IPS-15b (cell line): ENCODE measurements at regions not wholly inside any gene's neighbourhood (a gene's known extent, or its start where the extent isn't known, plus 50 kb on each side); places are given as distances from the start of the nearest gene placed in this dataset.

Experiments
- H3K27me3 ChIP-seq: one replicate; pipeline ENCODE4 v1.6.1; 2013; ENCODE audit warnings: low read length; ENCODE audit not compliant: control insufficient read depth, insufficient read depth
- H3K36me3 ChIP-seq: one replicate; pipeline ENCODE4 v1.6.1; 2013; ENCODE audit warnings: low read length; ENCODE audit not compliant: control insufficient read depth, insufficient read depth
- H3K4me1 ChIP-seq: one replicate; pipeline ENCODE4 v1.6.1; 2013; ENCODE audit warnings: mild to moderate bottlenecking, low read length; ENCODE audit not compliant: control insufficient read depth, insufficient read depth
- H3K4me3 ChIP-seq: one replicate; pipeline ENCODE4 v1.5.1; 2013; ENCODE audit warnings: low read depth, low read length
- H3K9ac ChIP-seq: one replicate; pipeline ENCODE4 v1.6.1; 2013; ENCODE audit warnings: low read depth, mild to moderate bottlenecking, low read length
- H3K9me3 ChIP-seq: one replicate; pipeline ENCODE4 v1.6.1; 2013; ENCODE audit warnings: mild to moderate bottlenecking, low read length; ENCODE audit not compliant: control insufficient read depth, insufficient read depth

DNA sequence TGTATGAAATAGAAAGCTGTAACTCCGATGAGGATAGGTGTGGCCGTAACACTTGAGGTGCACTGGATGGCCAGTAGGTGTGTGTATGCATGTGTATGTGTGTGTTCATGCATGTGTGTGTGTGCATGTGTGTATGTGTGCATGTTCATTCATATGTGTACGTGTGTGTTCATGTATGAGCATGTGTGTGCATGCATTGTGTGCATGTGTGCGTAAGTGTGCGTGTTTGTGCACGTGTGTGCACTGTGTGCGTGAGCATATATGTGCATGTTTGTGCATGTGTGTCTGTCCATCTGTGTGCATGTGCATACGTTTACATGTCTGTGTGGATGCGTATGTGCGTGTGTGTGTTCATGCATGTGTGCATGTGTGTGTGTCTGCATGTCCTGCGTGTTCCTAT, 145.5 kb downstream of the C16orf95 start:
- no peaks in the 10 kb centered on the region for H3K27me3 ChIP-seq
- no peaks in the 10 kb centered on the region for H3K9me3 ChIP-seq
- no peak overlapping the region for H3K4me3 ChIP-seq
- no peaks in the 10 kb centered on the region for H3K4me1 ChIP-seq
- H3K36me3 ChIP-seq: no peaks in the 10 kb centered on the region
- H3K9ac ChIP-seq: no peak overlapping the region

DNA sequence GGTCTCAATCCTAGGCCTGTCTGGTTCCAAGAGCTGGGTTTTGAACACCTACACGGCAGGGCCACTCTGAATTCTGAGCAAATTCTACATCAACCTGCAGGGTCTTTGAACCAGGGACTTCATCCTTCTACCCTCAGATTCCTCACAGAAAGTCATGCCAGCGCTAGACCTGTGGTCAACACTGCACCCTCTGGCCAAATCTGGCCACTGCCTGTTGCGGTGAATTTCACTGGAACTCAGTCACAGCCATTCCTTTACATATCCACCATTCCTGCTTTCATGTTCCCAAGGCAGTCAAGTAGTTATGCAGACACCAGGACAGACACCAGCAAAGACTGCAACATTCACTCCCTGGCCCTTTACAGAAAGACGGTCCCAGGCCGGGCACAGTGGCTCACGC, 144.6 kb downstream of the C16orf95 start:
- Histone ChIP-seq H3K9me3 (no peaks in the 10 kb centered on the region), H3K4me1 (no peaks in the 10 kb centered on the region), H3K36me3 (no peaks in the 10 kb centered on the region), H3K9ac (no peak overlapping the region), H3K27me3 (no peaks in the 10 kb centered on the region), H3K4me3 (no peak overlapping the region)

DNA sequence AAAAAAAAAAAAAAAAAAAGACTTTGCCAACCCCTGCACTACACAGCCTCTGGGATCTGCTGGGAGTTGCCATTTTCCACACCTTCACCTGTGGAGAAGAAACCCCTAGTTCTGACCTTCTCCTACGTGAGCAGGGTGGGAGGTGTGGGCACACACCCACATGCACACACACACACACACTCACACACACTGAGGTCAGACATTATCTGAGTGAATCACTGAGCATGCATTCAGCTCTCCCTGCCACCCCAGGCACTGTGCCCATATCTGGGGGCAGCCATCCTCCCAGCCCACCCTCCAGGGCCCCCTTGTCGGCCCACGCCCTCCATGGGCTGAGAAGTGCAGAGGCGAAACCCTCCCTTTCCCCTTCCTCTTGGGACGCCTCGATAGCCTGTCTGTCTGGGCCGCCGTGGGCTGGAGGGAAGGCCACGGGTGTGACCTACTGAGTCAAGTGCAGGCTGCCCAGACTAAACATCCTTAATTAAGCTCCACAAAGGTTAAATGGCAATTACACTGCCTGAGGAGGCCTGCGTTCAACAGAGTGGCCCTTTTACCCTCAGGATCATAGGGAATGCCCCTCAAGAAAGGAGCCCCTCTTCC, 143.8 kb downstream of the C16orf95 start:
- H3K4me1 ChIP-seq: no peaks in the 10 kb centered on the region
- no peak overlapping the region for H3K4me3 ChIP-seq
- H3K36me3 ChIP-seq: no peaks in the 10 kb centered on the region
- no peaks in the 10 kb centered on the region for H3K9me3 ChIP-seq
- no peaks in the 10 kb centered on the region for H3K27me3 ChIP-seq
- H3K9ac ChIP-seq: no peak overlapping the region

DNA sequence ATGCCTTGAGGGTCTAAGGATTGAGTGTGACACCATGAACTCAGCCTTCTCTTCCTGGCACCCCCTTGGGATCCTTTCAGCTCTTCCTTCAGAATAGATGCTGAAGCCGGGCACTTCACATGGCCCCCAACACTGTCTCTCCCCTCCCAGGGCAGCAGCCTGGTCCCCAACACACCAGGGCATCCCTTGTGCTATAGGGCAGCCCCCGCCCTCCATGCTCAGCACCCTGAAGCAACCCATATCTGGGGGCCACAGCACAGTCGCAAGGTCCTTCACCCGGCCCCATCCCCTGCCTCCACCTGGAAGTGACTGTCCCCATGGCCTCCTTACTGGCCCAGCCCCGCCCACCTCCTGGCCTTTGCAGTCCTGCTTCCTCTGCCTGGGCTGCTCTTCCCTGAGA, 143.1 kb downstream of the C16orf95 start:
- Histone ChIP-seq H3K4me3 (no peak overlapping the region), H3K4me1 (peaks cover 1% of the 10 kb centered on the region), H3K9me3 (no peaks in the 10 kb centered on the region), H3K9ac (no peak overlapping the region), H3K27me3 (no peaks in the 10 kb centered on the region), H3K36me3 (no peaks in the 10 kb centered on the region)

DNA sequence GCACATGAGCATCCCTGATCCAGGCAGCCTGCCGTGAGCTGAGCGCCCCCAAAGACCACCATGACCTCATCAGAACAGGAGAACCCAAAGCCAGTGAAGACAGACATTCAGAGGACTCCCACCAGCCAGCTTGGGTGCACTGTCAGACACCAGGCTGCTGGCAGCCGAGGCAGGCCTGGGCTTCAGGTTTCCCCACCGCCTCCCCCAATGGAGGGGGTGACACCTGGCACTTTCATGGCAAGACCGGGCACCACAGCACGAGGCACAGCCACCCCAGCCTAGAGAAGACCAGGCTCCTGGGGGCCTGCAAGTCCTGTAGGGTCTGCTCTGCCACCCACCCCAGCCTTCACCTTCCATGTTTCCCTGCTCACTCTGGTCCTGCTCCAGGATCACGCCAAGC, 140.5 kb downstream of the C16orf95 start:
- H3K4me3 ChIP-seq: no peak overlapping the region
- peaks cover 4% of the 10 kb centered on the region for H3K4me1 ChIP-seq
- no peaks in the 10 kb centered on the region for H3K27me3 ChIP-seq
- no peaks in the 10 kb centered on the region for H3K36me3 ChIP-seq
- H3K9ac ChIP-seq: no peak overlapping the region
- H3K9me3 ChIP-seq: no peaks in the 10 kb centered on the region

DNA sequence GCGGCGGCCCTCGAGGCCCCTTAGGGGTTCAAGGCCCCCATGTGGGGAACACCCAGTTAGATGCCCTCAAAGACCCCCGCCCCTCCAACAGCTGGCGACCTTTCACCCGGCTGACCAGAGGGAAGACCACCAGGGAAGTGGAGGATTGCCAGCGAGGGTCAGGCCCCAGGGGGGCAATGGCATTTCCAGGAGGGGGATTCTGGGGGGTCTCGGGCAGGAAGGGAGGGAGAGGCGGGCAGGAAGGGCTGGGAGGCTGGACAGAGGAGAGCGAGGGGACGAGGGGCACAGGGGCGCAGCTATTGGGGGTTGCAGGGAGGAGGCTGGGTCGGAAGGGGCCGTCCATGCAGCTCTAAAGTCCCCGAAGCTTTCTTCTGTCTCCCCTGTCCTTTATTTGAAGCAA, 139.5 kb downstream of the C16orf95 start:
- no peaks in the 10 kb centered on the region for H3K9me3 ChIP-seq
- H3K4me1 ChIP-seq: peaks cover 4% of the 10 kb centered on the region
- H3K4me3 ChIP-seq: no peak overlapping the region
- no peaks in the 10 kb centered on the region for H3K36me3 ChIP-seq
- H3K27me3 ChIP-seq: no peaks in the 10 kb centered on the region
- H3K9ac ChIP-seq: no peak overlapping the region

DNA sequence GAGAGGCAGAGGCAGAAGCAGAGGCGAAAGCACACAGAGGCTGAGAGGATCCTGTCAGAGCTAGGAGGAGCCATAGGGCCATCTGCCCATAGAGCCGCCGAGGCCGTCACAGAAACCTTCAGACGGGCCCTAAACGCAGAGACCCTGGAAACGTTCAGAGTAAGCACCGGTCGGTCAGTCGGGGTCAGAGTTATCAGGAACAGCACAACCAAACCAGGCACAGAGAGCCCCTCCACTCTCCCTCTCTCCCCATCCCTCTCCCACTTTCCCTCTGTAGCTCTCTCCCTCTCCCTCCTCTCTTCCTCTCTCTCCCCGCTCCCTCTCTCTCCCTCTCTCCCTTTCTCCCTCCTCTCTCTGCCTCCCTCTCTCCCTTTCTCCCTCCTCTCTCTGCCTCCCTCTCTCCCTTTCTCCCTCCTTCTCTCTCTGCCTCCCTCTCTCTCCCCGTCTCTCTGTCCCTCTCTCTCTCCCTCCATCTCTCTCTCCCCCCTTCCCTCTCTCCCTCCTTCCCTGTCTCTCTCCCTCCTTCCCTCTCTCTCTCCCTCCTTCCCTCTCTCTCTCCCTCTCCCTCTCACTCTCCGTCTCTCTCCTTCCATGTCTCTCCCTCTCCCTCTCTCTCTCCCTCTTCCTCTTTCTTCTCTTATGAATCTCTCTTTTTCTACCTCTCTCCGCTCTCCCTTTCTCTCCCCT, 138.9 kb downstream of the C16orf95 start:
- Histone ChIP-seq H3K9ac (no peak overlapping the region), H3K36me3 (no peaks in the 10 kb centered on the region), H3K4me1 (peaks cover 4% of the 10 kb centered on the region), H3K4me3 (peak overlapping the region; percentile 24), H3K9me3 (no peaks in the 10 kb centered on the region), H3K27me3 (no peaks in the 10 kb centered on the region)

DNA sequence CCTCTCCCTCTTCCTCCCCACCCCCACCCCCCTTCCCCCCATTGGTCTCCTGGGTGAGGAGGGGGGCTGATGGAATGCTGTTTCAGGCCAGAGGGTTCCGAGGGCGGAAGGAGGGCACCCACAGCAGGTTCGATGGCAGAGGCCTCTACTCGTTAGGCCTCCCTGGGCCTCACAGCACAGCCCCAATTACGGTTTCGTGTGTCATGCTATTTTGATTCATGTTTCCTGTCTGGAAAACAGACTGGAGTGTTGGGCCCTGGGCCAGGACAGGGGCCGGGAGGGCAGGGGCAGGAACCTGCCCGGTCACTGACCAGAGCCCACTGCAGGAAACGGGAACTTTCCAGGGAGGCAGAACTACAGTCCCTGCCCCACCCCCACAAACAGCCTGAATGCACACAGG, 138.2 kb downstream of the C16orf95 start:
- H3K27me3 ChIP-seq: no peaks in the 10 kb centered on the region
- no peaks in the 10 kb centered on the region for H3K9me3 ChIP-seq
- no peak overlapping the region for H3K9ac ChIP-seq
- no peak overlapping the region for H3K4me3 ChIP-seq
- peaks cover 4% of the 10 kb centered on the region for H3K4me1 ChIP-seq
- no peaks in the 10 kb centered on the region for H3K36me3 ChIP-seq

DNA sequence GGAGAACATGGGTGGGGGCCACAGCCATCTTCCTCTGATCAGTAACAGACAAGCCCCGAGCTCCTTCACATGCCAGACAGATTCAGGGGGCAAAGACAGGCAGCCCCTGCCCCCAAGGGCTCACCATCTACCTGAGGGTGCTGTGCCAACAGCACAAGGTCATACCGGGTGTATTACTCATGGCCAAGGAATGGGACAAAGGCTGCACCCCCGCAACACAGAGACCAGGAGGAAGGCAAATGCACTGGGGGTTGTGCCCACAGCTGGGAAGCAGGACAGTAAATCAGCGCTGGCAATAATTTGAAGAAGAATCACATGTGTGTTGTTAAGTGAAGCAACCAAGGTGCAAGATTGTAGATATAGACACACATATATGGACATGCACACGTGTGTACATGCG, 137.1 kb downstream of the C16orf95 start:
- Histone ChIP-seq H3K36me3 (no peaks in the 10 kb centered on the region), H3K4me1 (peaks cover 4% of the 10 kb centered on the region), H3K27me3 (no peaks in the 10 kb centered on the region), H3K4me3 (no peak overlapping the region), H3K9ac (no peak overlapping the region), H3K9me3 (no peaks in the 10 kb centered on the region)

DNA sequence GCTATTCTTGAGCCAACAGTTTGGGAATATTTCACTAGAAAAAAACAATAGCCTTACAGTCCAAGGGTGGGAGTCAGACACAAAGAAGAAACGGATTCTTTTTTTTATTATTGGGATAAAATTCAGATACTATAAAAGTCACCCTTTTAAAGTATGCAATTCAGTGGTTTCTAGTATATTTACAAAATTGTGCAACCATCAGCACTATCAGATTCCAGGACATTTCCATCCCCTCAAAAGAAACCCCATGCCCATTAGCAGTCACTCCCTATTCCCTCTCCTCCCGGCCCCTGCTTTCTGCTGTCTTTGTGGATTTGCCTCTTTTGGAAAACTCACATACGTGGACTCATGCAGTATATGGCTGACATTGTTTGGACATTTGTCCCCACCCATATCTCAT, 134.4 kb downstream of the C16orf95 start:
- no peaks in the 10 kb centered on the region for H3K36me3 ChIP-seq
- no peak overlapping the region for H3K9ac ChIP-seq
- H3K9me3 ChIP-seq: peaks cover 5% of the 10 kb centered on the region
- no peak overlapping the region for H3K4me3 ChIP-seq
- H3K4me1 ChIP-seq: peaks cover 4% of the 10 kb centered on the region
- H3K27me3 ChIP-seq: no peaks in the 10 kb centered on the region

DNA sequence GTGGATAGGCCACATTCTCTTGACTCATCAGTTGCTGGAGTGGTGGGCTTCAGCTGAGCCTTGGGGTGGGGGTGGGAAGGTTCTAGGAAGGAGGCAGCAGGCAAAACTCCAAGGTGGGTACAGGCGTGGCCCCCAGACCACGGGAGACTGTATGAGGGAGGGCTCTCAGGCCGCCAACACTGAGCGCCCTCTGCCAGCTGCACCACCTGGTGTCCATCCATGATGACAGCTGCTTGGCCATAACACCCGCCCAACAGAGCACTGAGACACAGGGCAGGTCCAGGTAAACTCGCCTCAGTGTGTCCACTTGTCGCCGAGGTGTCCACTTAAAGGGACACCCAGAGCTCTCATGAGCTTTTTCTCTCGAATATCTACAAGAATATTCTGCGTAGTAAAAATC, 133.5 kb downstream of the C16orf95 start:
- Histone ChIP-seq H3K27me3 (no peaks in the 10 kb centered on the region), H3K4me1 (peaks cover 4% of the 10 kb centered on the region), H3K36me3 (no peaks in the 10 kb centered on the region), H3K4me3 (no peak overlapping the region), H3K9ac (no peak overlapping the region), H3K9me3 (peaks cover 9% of the 10 kb centered on the region)

DNA sequence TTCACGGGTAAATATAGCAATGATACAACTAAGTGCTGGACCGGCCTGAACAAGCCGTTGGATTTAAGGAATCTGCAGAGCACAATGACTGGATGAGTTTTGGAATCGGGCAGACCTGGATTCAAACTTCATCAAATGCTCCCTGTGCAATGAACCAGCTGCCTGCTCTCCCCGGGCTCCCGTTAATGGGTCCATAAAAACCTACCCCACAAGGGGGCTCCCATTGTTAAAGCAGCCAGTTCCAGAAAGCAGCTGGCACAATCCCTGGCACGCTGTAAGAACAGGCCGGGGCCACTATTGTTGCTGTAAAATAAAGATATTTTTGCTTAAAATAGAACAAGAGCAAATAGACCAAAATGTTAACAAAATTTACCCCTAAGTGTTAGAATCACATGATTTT, 131.9 kb downstream of the C16orf95 start:
- Histone ChIP-seq H3K4me1 (no peaks in the 10 kb centered on the region), H3K27me3 (no peaks in the 10 kb centered on the region)

More for the DNA sequence above, 131.9 kb downstream of the C16orf95 start:
- H3K9me3 ChIP-seq: peaks cover 9% of the 10 kb centered on the region
- no peaks in the 10 kb centered on the region for H3K36me3 ChIP-seq
- no peak overlapping the region for H3K9ac ChIP-seq
- H3K4me3 ChIP-seq: no peak overlapping the region
